DMS114 treated with DMSO at 0.1 percent for 48 hours (cell line): ENCODE measurements at regions not wholly inside any gene's neighbourhood (a gene's known extent, or its start where the extent isn't known, plus 50 kb on each side); places are given as distances from the start of the nearest gene placed in this dataset.

Source experiments
- DNase-seq: peaks from one replicate; lab custom pipeline; 2025; ENCODE audit not compliant: unreplicated experiment; lab: John Stamatoyannopoulos, UW

DNA sequence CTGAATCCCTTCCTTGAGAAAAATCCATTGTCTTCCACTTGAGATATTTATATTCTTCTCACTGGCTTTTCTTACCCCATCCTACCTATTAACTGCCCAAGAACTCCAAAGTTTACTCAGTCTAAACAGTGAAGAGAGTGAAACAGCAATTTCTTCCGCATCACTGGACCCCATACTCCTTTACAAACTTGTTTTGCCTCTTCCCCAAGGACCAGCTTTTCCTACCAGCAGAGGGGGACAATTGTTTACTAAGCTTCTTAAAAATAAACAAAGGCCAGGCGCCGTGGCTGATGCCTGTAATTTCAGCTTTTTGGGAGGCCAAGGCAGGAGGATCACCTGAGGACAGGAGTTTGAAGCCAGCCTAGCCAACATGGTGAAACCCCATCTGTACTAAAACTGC is 52.0 kb downstream of the LRATD1 start:
- no peak for DNase-seq

DNA sequence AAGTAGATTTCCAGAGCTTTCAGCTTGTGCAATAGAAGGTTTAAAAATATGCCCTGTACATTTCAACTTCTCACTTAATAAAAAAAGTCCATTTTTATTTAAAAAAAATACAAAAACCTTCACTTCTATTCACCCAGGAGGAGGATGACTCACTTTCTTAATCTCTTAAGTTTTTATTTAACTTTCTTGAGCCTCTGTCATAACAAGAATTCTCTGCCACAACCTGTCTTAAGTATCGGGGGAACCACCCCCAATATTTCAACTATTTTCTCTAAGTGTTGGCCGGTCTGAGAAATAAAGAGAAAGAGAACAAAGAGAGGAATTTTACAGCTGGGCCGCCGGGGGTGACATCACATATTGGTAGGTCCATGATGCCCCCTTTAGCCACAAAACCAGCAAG is 58.4 kb downstream of the LRATD1 start:
- DNase-seq: no peak

DNA sequence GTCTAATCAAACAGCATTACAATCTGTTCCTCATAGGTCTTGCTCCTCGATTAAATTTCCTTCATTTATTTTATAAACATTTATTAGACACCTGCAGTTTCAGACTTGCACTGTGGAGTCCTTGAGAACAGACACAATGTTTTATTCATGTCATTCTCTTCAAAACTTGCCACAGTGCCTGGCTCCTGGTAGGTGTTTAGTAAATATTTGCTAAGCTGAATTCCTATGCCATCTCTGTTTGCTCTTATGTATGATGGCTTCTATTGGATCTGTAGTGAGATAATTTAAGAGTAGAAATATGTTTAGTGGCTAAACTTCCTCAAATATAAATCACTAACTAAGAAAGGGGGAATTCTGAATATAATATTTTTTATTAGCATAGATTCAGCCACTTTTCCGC is 61.4 kb downstream of the LRATD1 start:
- DNase-seq: no peak

DNA sequence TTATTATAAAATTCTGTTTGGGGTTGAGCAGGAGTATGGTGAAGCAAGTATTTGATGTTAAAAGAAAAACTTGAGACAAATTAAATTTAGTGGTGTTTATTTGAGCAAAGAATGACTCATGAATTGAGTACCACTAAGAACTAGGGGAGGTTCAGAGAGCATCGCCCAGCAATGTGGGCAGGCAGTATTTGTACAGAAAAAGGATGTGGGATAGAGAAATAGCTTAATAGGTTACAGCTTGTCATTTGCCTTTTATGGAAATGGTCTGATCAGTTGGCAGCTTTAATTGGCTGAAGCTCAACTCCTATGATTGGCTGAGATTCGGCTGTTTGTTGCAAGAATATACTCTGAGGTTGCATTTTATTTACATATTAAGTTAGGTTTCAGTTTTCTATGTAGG is 68.2 kb downstream of the LRATD1 start:
- DNase-seq: no peak

DNA sequence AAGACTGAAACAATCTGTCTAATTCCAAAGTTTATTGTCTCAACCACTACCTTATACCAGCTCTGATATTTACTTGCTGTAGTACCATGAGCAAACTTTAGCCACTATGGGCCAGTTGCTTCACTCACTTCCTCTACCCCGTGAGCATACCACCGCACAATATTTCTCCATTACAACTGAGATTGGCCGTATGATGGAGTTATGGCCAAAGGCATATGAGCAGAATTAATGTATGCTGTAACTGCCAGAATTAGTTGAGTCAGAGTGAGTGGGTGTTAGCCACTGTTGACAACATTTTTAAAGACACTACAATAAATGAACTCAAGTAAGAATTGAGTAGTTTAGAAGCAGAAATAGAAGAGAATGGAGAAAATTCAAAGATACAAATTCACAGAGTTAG is 69.7 kb downstream of the LRATD1 start:
- no peak for DNase-seq

DNA sequence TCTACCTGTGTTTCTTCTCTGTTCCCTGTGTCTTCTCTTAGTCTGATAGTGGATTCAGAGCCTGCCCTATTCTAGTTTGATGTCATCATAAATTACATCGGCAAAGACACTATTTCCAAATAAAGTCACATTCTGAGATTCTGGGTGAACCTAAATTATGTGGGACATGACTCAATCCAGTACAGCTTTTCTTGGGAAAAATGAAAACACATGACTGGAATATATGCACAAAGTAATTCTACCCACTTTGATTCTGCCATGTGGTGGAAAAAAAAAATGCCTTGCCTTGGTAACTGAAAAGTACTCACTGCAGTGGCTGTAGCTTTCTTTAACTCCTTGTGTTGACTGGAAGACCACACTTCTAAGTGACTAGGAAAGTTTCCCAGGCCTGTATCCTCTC is 73.7 kb downstream of the LRATD1 start:
- no peak for DNase-seq

DNA sequence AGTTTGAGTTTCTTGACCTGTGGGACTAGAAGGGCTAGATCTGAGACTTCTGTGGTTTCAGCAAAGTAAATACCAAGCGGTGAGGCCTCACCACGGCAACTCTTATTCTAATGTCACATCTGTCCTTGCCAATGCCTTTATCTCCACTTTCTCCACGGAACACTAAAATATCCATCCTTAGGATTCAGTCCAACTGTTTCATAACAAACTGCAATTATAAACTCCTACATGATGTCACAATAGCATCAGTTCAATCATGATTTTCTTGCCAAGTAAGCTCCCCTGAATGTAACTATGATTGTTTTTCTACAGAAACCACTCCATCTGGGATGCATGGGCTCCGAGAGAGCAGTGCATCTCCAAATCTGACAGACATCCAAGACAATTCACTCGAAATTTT is 79.6 kb downstream of the LRATD1 start:
- no peak for DNase-seq

DNA sequence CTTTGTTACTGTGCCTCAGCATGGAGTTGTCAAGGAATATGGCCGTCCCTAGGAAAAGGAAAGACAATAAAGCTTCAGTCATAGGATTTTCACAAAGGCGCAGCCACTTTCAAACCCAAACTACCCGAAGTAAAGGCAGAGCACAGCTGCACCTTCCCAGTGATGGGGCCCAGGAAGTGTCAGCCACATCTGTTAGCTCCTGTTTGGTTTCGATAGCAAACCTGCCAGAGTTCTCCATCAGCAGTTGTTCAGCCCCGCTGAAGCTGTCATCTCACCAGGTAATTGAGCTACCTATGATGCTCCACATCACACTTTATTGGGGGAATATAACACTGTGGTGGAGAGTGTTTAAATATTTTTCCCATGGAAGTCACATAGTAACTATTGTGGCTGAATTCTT is 80.7 kb downstream of the LRATD1 start:
- no peak for DNase-seq

DNA sequence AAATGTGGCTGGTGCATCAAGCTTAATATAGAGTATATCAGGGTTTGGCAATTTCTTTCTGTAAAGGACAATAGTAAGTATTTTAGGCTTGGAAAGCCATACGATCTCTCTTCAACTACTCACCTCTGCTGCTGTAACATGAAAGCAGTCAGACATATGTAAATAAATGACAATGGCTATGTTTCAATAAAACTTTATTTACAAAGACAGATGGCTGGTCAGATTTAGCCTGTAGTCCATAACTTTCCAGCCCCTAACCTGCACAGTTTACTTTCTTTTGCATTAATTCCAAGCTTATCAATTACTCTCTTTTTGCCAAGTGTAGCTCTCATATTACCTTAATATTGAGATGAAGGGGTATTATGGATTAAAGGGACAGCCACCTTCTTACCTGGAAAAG is 83.1 kb downstream of the LRATD1 start:
- DNase-seq: no peak

DNA sequence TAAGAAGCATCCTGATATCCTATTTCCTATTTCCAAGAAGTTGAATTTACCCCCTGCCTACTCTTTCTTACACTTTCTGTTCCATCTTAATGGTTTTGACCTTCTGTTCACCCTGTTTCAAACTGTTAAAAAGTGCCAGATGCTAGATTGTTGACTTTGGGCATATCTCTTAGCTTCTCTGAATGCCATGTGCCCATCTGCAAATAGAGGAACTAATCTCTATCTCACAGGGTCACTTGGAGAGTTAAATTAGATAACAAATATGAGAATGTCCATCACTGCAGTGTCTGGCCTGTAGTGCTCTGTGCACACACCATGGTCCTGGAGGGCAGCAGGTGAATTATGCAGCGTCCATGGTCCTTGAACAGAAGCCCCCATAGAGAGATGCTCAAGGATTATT is 83.8 kb downstream of the LRATD1 start:
- DNase-seq: no peak

DNA sequence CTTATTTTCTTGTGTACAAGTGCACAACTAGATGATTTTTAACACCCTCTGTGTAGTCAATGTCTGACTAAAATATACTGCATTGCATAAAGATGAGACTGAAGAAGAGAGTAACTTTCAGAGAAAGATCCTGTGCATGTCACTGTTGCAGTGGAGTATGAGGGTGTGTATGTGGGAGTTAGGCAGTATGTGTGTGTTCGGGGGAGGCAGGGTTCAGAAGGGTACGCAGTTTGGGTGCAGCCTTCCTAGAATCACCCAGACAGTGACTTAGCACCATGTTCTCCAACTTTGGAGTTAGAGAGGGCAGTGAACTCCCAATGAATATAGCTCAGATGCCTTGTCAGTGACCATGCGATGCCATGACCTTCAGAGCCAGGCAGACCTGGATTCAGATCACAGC is 84.6 kb downstream of the LRATD1 start:
- DNase-seq: no peak

DNA sequence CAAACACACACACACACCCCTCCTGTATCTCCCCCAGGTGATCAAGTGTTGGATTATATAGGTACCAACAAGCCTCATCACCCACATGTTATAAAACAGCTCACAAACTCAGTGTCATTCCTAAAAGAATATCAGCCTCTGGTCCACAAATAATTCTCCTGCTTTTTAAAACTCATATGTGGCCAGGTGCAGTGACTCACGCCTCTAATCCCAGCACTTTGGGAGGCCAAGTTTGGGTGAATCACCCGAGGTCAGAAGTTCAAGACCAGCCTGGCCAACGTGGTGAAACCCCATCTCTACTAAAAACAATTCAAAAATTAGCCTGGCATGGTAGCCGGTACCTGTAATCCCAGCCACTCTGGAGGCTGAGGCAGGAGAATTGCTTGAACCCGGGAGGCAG is 87.8 kb downstream of the LRATD1 start:
- no peak for DNase-seq

DNA sequence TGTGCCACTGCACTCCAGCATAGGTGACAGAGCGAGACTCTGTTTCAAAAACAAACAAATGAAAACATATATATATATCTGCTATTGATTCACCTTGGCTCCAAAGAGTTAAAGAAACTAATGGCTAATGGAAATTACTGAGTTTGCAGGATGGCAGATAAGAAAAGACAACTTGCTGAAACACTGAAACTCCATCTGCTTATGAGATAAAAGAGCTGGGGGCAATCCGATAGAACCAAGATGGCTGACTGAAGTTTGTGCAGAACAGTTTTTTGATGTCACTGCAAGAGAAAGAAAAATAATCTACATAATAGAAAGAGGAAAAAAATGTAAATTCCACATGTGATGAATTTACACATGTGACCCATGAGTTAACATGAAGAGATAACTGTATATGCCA is 88.2 kb downstream of the LRATD1 start:
- no peak for DNase-seq

DNA sequence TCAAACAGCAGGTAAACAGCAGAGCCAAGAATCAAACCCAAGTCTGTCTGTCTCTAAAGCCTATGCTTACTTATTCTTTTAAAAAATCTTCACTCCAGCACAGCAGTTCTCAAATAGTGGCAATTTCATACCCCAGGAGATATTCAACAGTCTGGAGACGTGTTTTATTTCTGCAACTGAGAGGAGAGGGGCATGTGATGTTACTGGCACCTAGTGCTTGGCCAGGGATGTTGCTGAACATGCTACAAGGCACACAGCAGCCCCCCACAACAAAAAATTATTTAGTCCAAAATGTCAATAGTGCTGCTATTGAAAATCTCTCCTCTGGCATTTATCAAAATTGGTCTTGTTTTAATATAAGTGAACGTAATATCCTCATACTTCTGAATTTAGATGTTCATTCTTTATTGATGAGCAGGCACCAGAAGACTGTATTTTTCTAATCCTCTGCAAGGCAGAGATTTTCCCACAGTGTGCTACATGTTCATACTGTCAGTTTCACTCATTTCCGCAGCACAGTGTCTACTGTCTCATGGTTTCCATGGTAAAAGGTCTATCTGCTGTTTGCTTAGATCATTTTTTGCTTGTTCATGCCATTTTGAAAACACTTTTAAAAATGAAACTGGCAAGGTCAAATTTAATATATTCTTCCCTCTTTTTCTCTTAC is 90.5 kb downstream of the LRATD1 start:
- DNase-seq: no peak

DNA sequence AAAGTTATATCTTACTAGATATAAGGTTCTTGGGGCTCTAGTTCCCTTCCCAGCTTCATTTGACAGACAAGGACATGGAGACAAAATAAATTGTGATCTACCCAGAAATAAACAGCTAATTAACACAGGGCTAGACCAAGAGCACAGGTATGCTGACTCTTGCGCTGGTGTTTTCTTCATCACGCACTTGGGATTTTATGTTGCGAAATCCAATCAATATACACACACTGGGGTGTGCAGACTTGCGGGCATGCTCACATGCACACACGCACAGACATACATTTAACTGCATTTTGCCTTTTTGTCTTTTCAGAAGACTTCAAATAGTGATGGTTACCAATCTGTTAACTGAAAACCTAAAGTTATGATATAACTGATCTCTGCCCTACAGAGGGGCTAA is 91.2 kb downstream of the LRATD1 start:
- DNase-seq: no peak

DNA sequence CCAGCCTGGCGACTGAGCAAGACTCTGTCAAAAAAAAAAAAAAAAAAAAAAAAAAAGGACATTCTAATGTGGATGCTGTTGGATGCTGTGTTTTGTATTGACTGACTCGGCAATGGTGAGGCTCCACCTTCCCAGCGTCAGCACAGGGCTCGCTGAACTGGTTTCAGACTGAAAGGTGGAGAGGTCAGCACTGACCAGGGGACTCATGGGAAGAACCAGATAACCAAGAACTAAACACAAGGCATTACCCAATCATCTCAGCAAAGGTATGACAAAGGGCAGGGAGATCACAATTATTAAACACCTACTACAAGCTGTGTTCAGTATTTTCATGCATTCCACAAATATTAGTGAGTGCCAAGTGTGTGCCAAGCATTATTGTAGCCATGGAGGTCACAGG is 103.2 kb downstream of the LRATD1 start:
- no peak for DNase-seq

DNA sequence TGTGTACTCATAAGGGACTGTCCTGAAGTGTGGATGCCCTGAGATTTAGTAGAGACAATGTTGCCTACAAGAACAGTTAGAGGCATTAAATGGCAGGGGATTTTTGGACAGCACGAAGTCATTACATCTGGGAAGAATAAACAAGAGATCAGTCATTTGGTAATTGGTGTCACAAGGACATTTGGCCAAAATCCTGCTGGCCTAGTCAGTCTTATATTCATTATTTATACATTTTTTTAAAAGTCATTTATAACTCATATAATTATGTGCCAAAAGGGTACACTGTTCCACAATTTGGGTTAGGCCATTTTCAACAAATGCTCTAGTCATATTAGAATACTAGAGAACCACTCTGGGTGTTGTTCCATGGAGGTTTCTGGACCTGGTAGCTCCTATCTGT is 104.7 kb downstream of the LRATD1 start:
- no peak for DNase-seq

DNA sequence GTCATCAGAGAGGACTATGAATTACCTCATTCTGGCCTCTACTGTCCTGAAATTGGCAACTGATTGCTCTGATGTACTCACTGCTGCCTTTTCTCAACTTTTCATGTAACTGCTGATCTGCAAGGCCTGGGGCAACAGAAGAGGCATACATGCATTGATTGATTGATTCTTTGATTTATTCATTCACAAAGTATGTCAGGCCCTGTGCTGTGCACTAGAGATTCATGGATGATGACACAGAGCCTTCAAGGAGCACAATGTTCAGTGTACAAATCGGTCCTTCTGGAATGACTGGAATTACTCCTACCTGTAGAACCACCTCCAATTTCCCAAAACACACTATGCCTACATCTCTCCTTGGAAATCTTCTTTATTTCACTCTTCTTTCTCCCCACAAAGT is 111.3 kb downstream of the LRATD1 start:
- DNase-seq: no peak

DNA sequence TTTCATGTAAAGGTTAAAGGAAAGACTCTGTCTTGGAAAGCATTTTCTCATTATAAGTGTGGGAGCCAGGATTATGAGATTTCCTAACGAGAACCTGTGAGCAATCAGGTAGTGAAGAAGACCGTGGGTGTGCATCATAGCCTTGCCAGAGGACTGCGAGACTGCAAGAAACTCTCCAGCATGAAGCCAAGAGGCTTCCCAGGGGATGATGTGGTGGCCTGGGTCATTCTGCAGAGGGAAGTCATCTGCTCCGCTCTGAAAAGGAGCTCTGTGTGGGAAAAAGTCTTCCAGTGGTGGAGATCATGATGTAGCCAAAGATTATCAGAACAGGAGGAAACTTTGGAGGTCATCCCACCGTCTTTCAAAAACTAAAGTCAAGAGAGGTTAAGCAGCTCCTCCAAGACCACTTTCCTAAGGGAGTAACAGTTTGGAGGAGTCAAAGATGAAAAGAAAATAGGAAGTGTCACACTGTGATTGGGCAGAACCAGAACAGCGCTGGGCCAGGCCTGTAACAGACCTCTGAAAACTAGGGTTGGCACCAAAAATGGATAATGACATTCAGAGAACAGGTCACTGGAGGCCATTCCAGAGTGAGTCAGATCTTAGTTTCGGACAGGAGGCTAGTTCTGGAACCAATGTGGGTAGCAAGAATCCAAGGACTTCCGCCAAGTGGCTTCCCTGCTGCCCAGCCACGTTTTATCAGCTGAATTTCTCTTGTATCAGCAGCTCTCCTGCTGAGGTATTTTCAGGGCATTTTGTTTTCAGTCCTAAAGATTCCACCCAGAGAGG is 113.0 kb downstream of the LRATD1 start:
- DNase-seq: no peak

DNA sequence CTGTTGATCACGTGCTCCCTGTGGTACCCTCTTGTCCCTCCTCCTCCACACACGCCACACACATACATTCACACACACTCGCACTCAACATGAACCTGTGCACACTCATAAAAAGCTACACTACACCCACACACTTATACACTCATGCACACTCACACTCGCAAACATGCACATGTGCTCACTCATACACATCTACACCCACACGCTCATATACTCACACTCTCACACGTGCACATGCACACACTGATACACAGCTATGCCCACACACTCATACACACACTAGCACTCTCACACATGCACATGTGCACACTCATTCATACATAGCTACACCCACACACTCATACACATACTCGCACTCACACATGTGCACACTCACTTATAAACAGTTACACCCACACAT is 113.6 kb downstream of the LRATD1 start:
- no peak for DNase-seq

DNA sequence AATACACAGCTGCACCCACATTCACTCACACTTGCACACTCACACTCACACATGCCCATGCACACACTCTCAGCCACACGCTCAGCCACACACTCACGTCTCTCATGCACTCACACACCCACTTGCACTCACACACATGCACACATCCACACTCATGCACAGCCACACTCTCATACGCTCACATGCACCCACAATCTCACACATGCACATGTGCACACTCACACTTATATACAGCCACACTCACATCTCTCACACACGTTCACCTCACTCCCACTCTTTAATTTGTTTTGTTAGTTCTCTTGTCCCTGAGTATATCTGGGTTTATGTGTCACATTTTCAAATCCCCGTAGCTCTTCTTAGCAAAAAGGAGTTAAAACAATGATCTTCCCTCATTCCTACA is 114.9 kb downstream of the LRATD1 start:
- no peak for DNase-seq

DNA sequence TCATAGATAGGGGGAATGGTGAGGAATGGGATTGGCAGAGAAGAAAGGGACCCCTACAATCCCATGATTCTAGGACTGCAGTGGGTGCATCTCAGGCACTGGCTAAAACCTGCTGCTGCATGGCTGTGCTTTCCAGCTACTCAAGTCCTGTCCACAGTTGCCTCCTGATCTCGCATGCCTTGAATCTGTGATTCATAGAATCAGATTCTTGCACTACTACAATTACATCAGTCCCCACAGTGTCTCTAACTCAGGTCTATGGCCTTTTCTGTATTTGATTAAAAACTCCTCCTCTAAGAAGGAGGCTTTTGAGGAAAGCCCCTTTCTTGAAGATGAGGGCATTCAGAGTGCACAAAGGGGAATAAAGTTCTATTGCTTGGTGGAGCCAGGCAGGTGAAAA is 117.4 kb downstream of the LRATD1 start:
- no peak for DNase-seq

DNA sequence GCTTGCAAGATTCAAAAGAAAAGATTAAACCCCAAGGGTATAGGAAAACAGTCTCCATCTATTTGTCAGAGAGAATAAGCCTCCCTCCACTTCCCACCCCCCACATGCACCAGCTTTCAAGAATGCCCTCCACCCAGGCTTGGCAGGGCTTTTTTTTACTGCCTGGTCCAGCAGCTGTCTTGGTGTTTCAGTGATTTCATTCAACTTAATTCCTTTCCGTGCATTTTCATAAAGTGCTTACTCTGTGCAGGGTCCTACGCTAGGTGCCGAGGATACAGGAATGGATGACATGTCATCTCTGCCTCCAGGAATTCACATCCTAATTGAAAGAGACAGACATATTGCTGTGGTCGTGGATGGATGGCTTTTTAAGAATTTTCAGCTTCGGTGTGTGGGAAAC is 117.9 kb downstream of the LRATD1 start:
- no peak for DNase-seq
